ENCODE measurements at regions not wholly inside any gene's neighbourhood (a gene's known extent, or its start where the extent isn't known, plus 50 kb on each side); places are given as distances from the start of the nearest gene placed in this dataset.
A peak's percentile ranks its signal among the peaks of the same experiment; 100 is the strongest.

- no peaks in the 10 kb centered on the region for H3K36me3 Mint-ChIP-seq (ENCODE audit: unreplicated experiment)
- H3K27ac Mint-ChIP-seq (ENCODE audit: unreplicated experiment) = peak overlapping the region; percentile 8
- no peak overlapping the region for H3K4me3 Mint-ChIP-seq (ENCODE audit: unreplicated experiment)
- peaks cover 4% of the 10 kb centered on the region for H3K9me3 Mint-ChIP-seq (ENCODE audit: unreplicated experiment)
- peaks cover 20% of the 10 kb centered on the region for H3K4me1 Mint-ChIP-seq (ENCODE audit: low read depth, unreplicated experiment)
- DNase-seq = peak; percentile 19
- peak; percentile 54 for TF ChIP-seq CTCF (IDR thresholded peaks at IDR 0.05; ENCODE audit: partially characterized antibody, unreplicated experiment)
- H3K27me3 Mint-ChIP-seq (ENCODE audit: unreplicated experiment) = peaks cover 3% of the 10 kb centered on the region
Observed at GRCh38 chr4:14871676-14872430, 130.4 kb upstream of the CPEB2 start.

- Mint-ChIP-seq H3K9me3 (ENCODE audit: unreplicated experiment) (peaks cover 2% of the 10 kb centered on the region), H3K27me3 (ENCODE audit: unreplicated experiment) (no peaks in the 10 kb centered on the region), H3K27ac (ENCODE audit: unreplicated experiment) (no peak overlapping the region), H3K36me3 (ENCODE audit: unreplicated experiment) (no peaks in the 10 kb centered on the region), H3K4me3 (ENCODE audit: unreplicated experiment) (no peak overlapping the region), H3K4me1 (ENCODE audit: low read depth, unreplicated experiment) (peaks cover 4% of the 10 kb centered on the region)
- DNase-seq = no peak
- TF ChIP-seq CTCF (IDR thresholded peaks at IDR 0.05; ENCODE audit: partially characterized antibody, unreplicated experiment) = no peak
Observed at GRCh38 chr4:14874990-14875389, 127.3 kb upstream of the CPEB2 start.

- no peak overlapping the region for H3K27ac Mint-ChIP-seq (ENCODE audit: unreplicated experiment)
- TF ChIP-seq CTCF (IDR thresholded peaks at IDR 0.05; ENCODE audit: partially characterized antibody, unreplicated experiment) = no peak
- no peaks in the 10 kb centered on the region for H3K4me1 Mint-ChIP-seq (ENCODE audit: low read depth, unreplicated experiment)
- H3K36me3 Mint-ChIP-seq (ENCODE audit: unreplicated experiment) = no peaks in the 10 kb centered on the region
- H3K4me3 Mint-ChIP-seq (ENCODE audit: unreplicated experiment) = no peak overlapping the region
- no peak for DNase-seq
- H3K27me3 Mint-ChIP-seq (ENCODE audit: unreplicated experiment) = no peaks in the 10 kb centered on the region
- peaks cover 2% of the 10 kb centered on the region for H3K9me3 Mint-ChIP-seq (ENCODE audit: unreplicated experiment)
Observed at GRCh38 chr4:14877246-14878225, 124.7 kb upstream of the CPEB2 start.

GRCh38 chr4:14878681-14879080 lies 123.6 kb upstream of the CPEB2 start:
- Mint-ChIP-seq H3K36me3 (ENCODE audit: unreplicated experiment) (no peaks in the 10 kb centered on the region), H3K4me1 (ENCODE audit: low read depth, unreplicated experiment) (no peaks in the 10 kb centered on the region), H3K9me3 (ENCODE audit: unreplicated experiment) (peaks cover 2% of the 10 kb centered on the region), H3K4me3 (ENCODE audit: unreplicated experiment) (no peak overlapping the region), H3K27me3 (ENCODE audit: unreplicated experiment) (no peaks in the 10 kb centered on the region), H3K27ac (ENCODE audit: unreplicated experiment) (no peak overlapping the region)
- no peak for DNase-seq
- TF ChIP-seq CTCF (IDR thresholded peaks at IDR 0.05; ENCODE audit: partially characterized antibody, unreplicated experiment) = no peak

Data from glutamatergic neuron (in vitro differentiated cells).